Progenitor cell of endocrine pancreas (in vitro differentiated cells): ENCODE measurements at regions not wholly inside any gene's neighbourhood (a gene's known extent, or its start where the extent isn't known, plus 50 kb on each side); places are given as distances from the start of the nearest gene placed in this dataset.

ENCODE experiments used
- DNase-seq: peaks from one replicate; pipeline ENCODE4 v3.0.0; 2021; ENCODE audit warnings: low spot score; ENCODE audit not compliant: unreplicated experiment
- H3K27ac Mint-ChIP-seq: 2 replicates; pipeline ENCODE4 v1.8.0; 2021; ENCODE audit warnings: mild to moderate bottlenecking, moderate library complexity, mixed read lengths
- H3K27me3 Mint-ChIP-seq: 2 replicates; pipeline ENCODE4 v1.8.0; 2021; ENCODE audit warnings: mixed read lengths
- H3K36me3 Mint-ChIP-seq: 2 replicates; pipeline ENCODE4 v1.8.0; 2022; ENCODE audit warnings: mixed read lengths; ENCODE audit not compliant: insufficient read depth
- H3K4me1 Mint-ChIP-seq: 2 replicates; pipeline ENCODE4 v1.8.0; 2021; ENCODE audit warnings: low read depth, mixed read lengths
- H3K4me3 Mint-ChIP-seq: 2 replicates; pipeline ENCODE4 v1.8.0; 2021; ENCODE audit warnings: low read depth, mild to moderate bottlenecking, moderate library complexity, mixed read lengths
- H3K9me3 Mint-ChIP-seq: 2 replicates; pipeline ENCODE4 v1.8.0; 2021; ENCODE audit warnings: low read depth, mixed read lengths
- CTCF ChIP-seq: fragments of 200-600 bp; sonication (generic); IDR thresholded peaks from one replicate; pipeline ENCODE4 v1.5.0; 2021; ENCODE audit warnings: antibody characterized with exemption, mild to moderate bottlenecking; ENCODE audit not compliant: unreplicated experiment

DNA sequence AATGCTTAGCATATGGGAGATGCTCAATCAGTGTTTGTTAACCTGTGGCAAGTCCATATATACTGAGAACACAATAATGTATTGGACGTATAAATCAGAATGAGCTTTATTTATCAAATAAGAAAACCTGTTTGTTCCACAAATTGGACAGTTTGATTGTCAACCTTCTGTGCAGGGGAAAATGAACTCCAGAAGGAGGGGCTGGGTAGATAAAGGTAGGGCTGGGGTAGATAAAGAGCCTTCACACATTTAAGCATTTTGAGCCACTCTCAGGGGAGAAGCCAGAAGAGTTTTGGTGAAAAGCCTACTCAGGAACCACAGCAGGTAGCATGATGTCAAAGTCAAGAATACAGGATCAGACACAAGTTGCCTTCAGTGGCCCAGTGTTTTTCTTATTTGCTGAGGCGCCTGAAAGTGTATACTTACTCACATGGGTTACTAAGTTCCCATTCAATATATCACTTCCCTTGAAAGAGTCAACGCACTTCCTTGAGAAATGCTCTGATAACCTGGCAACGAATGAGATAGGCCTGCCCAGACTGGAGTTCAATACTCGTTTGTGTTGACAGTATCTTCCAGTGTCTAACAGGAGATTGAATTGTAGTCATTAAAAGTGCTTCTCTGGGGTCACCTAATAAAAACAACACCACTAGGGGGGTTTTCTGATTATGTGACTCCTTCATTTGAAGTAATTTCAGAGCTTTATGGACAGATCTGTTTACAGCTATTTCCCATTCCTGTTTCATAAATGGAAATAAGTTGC, 263.9 kb upstream of the CITED2 start:
- Mint-ChIP-seq H3K36me3 (no peaks in the 10 kb centered on the region), H3K9me3 (no peaks in the 10 kb centered on the region), H3K27ac (peak overlapping the region; percentile 1), H3K4me3 (no peak overlapping the region), H3K4me1 (peaks cover 8% of the 10 kb centered on the region), H3K27me3 (no peaks in the 10 kb centered on the region)
- no peak for TF ChIP-seq CTCF
- no peak for DNase-seq

GRCh38 chr6:139637766-139638165, 263.3 kb upstream of the CITED2 start:
- Mint-ChIP-seq H3K4me3 (no peak overlapping the region), H3K27me3 (no peaks in the 10 kb centered on the region), H3K4me1 (peaks cover 8% of the 10 kb centered on the region), H3K27ac (no peak overlapping the region), H3K36me3 (no peaks in the 10 kb centered on the region), H3K9me3 (no peaks in the 10 kb centered on the region)
- DNase-seq, result no peak
- no peak for TF ChIP-seq CTCF

GRCh38 chr6:139636391-139636790, 261.9 kb upstream of the CITED2 start:
- no peak for DNase-seq
- no peak overlapping the region for H3K27ac Mint-ChIP-seq
- no peaks in the 10 kb centered on the region for H3K27me3 Mint-ChIP-seq
- no peaks in the 10 kb centered on the region for H3K36me3 Mint-ChIP-seq
- H3K9me3 Mint-ChIP-seq, result peaks cover 1% of the 10 kb centered on the region
- H3K4me1 Mint-ChIP-seq, result peaks cover 8% of the 10 kb centered on the region
- TF ChIP-seq CTCF, result no peak
- H3K4me3 Mint-ChIP-seq, result no peak overlapping the region

- H3K36me3 Mint-ChIP-seq, result no peaks in the 10 kb centered on the region
- H3K27me3 Mint-ChIP-seq, result no peaks in the 10 kb centered on the region
- H3K4me3 Mint-ChIP-seq, result no peak overlapping the region
- peaks cover 9% of the 10 kb centered on the region for H3K9me3 Mint-ChIP-seq
- DNase-seq, result no peak
- TF ChIP-seq CTCF, result no peak
- no peak overlapping the region for H3K27ac Mint-ChIP-seq
- peaks cover 8% of the 10 kb centered on the region for H3K4me1 Mint-ChIP-seq
These were observed 261.1 kb upstream of the CITED2 start for GRCh38 chr6:139635401-139636130.

DNA sequence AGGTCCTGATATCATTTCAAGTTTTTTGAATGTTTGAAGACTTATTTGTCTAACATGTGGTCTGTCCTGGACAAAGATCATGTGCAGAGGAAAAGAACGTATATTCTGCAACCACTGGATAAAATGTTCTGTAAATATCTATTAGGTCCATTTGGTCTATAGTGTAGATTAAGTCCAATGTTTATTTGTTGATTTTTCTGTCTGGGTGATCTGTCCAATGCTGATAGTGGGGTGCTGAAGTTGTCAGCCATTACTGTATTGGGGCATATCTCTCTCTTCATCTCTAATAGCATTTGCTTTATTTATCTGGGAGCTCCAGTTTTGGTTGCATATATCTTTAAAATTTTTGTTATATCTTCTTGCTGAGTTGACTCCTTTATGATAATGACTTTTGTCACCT, 258.4 kb upstream of the CITED2 start:
- Mint-ChIP-seq H3K4me3 (no peak overlapping the region), H3K27me3 (no peaks in the 10 kb centered on the region), H3K36me3 (no peaks in the 10 kb centered on the region), H3K9me3 (peaks cover 12% of the 10 kb centered on the region), H3K27ac (no peak overlapping the region), H3K4me1 (peaks cover 3% of the 10 kb centered on the region)
- no peak for DNase-seq
- no peak for TF ChIP-seq CTCF
